Common myeloid progenitor, CD34-positive (primary cell): ENCODE measurements at regions not wholly inside any gene's neighbourhood (a gene's known extent, or its start where the extent isn't known, plus 50 kb on each side); places are given as distances from the start of the nearest gene placed in this dataset.
"Not testable (repeated sequence)": the region's sequence is repeated elsewhere in the genome, so short reads cannot be mapped to it uniquely, and the experiment has no call there.

Experiments used
- CTCF ChIA-PET: fragments of 350-600 bp; sonication (Branson Sonifier 250); formaldehyde crosslinking; loops from one replicate; lab custom pipeline; 2021; ENCODE audit warnings: antibody characterized with exemption; lab: Charles Lee
- POLR2A ChIA-PET: fragments of 350-600 bp; sonication (Branson Sonifier 250); formaldehyde crosslinking; loops from one replicate; lab custom pipeline; 2021; ENCODE audit warnings: antibody characterized with exemption; lab: Charles Lee
- DNase-seq, 3 donors: peaks; one replicate each; pipeline versions ENCODE4 v3.0.0 to v3.0.0-alpha.2; 2013
- H3K27ac ChIP-seq, 2 experiments: 1 replicate in 1 of 2; 2 replicates in 1 of 2; pipeline ENCODE4 v1.7.0; 2013; ENCODE audit warnings: inconsistent platforms in 2 of 2, low read length in 2 of 2, mild to moderate bottlenecking in 2 of 2, low read depth in 1 of 2, moderate library complexity in 1 of 2; ENCODE audit not compliant: severe bottlenecking in 2 of 2, insufficient read depth in 1 of 2, poor library complexity in 1 of 2
- H3K27me3 ChIP-seq, 5 experiments: replicated peaks in 2 of 5; 1 replicate in 3 of 5; 2 replicates in 2 of 5; pipeline versions ENCODE4 v1.6.1 to v1.7.0; 2013; ENCODE audit warnings: low read length in 4 of 5, mild to moderate bottlenecking in 2 of 5, moderate library complexity in 2 of 5, inconsistent platforms in 1 of 5; ENCODE audit not compliant: insufficient read depth in 5 of 5, control insufficient read depth in 4 of 5
- H3K36me3 ChIP-seq, 4 experiments: 1 replicate in 2 of 4; 2 replicates in 2 of 4; pipeline versions ENCODE4 v1.6.1 to v1.7.0; 2013; ENCODE audit warnings: low read length in 3 of 4, control low read depth in 1 of 4, mild to moderate bottlenecking in 1 of 4; ENCODE audit not compliant: control insufficient read depth in 4 of 4, insufficient read depth in 4 of 4
- H3K4me1 ChIP-seq, 4 experiments: 1 replicate in 3 of 4; 2 replicates in 1 of 4; pipeline versions ENCODE4 v1.6.1 to v1.7.1; 2013; ENCODE audit warnings: low read length in 3 of 4, mild to moderate bottlenecking in 3 of 4, control low read depth in 1 of 4, inconsistent platforms in 1 of 4, moderate library complexity in 1 of 4; ENCODE audit not compliant: control insufficient read depth in 4 of 4, insufficient read depth in 4 of 4; ENCODE audit errors: control extremely low read depth in 1 of 4
- H3K4me3 ChIP-seq, 7 experiments: 1 replicate in 4 of 7; 2 replicates in 3 of 7; pipeline versions ENCODE4 v1.5.1 to v1.7.0; 2013; ENCODE audit warnings: mild to moderate bottlenecking in 7 of 7, low read length in 6 of 7, moderate library complexity in 6 of 7, inconsistent platforms in 2 of 7, low read depth in 2 of 7, control low read depth in 1 of 7; ENCODE audit not compliant: insufficient read depth in 4 of 7, control insufficient read depth in 1 of 7; ENCODE audit errors: extremely low read depth in 1 of 7
- H3K9me3 ChIP-seq, 5 experiments: 1 replicate in 4 of 5; 2 replicates in 1 of 5; pipeline versions ENCODE4 v1.6.1 to v1.7.1; 2013; ENCODE audit warnings: low read length in 4 of 5, mild to moderate bottlenecking in 2 of 5, inconsistent platforms in 1 of 5, low read depth in 1 of 5, moderate library complexity in 1 of 5; ENCODE audit not compliant: control insufficient read depth in 4 of 5, insufficient read depth in 2 of 5; ENCODE audit errors: control extremely low read depth in 1 of 5
- WGBS: methylation state at CpG from one replicate; pipeline ENCODE4 v1.1.5; 2013; ENCODE audit not compliant: insufficient coverage; 5-methylcytosine and 5-hydroxymethylcytosine counted together

DNA sequence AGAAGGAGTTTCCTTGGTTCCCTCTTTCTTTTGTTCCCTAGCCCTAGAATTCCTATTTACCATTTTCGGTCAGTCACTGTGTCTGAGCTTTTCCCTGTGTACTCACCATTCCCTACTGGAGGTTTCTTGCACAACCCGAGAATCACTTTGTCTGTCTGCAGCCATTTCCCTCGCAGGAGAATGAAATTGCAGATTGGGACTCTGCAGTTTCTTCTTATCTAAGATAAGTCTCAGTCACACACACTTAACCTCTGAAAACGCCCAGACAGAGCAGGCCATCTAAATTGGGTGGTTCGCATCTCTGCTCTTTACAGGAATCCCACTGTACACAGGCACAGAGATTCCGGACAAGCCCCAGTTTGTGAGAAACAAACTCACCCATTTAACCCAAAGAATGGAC lies 58.6 kb upstream of the CNTNAP2 start:
- no peaks in the 10 kb centered on the region for H3K4me1 ChIP-seq
- ChIA-PET CTCF (no interaction called here), POLR2A (no interaction called here)
- H3K27me3 ChIP-seq, result no peaks in the 10 kb centered on the region
- DNase-seq, result no peak
- H3K27ac ChIP-seq, result no peak overlapping the region
- no peaks in the 10 kb centered on the region for H3K36me3 ChIP-seq
- peaks cover 0 to 2% (median 0%) of the 10 kb centered on the region in 5 experiments for H3K9me3 ChIP-seq
- WGBS, result 96% methylated on average over 6 of the region's 6 CpGs
- H3K4me3 ChIP-seq, result no peak overlapping the region

DNA sequence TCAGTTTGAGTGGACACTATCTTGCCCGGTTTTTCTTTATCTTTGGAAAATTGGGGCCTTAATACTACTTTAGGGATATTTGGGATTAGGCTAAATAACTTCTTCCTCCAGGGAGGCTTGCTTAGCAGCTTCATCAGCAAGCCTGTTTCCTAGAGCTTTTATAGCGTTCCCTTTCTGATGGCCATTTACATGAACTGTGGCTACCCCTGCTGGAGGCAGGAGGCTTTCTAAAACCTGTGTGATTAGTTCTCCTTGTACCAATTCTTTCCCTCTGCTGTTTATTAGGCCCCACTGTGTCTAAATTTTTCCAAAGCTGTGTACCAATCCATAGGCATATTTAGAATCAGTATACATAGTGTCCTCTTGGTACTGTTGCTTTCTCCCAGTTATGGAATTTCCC lies 61.7 kb upstream of the CNTNAP2 start:
- Histone ChIP-seq H3K27ac (no peak overlapping the region), H3K4me1 (no peaks in the 10 kb centered on the region), H3K36me3 (no peaks in the 10 kb centered on the region), H3K27me3 (no peaks in the 10 kb centered on the region), H3K4me3 (no peak overlapping the region), H3K9me3 (peaks cover 0 to 2% (median 0%) of the 10 kb centered on the region in 5 experiments)
- CTCF ChIA-PET, result no interaction called here
- DNase-seq, result no peak
- POLR2A ChIA-PET, result no interaction called here
- 83% methylated on average over 1 of the region's 2 CpGs for WGBS

DNA sequence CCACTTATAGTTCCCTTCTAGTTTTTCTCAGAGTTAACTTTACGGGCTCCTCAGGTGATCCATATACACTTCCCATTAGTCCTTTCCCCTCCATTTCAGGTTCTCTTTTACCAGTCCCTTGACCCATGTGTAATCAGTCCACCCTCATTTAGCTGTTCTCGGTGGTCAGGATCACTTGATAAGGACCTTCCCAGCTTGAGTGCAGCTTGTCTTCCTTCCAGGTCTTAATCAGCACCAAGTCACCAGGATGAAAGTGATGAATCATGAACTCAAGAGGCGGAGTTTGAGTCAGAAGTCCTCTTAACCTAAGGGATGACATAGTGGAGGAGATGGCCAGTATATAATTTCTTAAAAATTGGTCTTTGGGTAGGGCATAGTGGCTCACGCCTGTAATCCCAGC lies 63.1 kb upstream of the CNTNAP2 start:
- POLR2A ChIA-PET, result no interaction called here

GRCh38 chr7:146043310-146043709 lies 73.3 kb upstream of the CNTNAP2 start:
- H3K36me3 ChIP-seq, H3K4me3 ChIP-seq, H3K4me1 ChIP-seq, H3K27ac ChIP-seq, POLR2A ChIA-PET, DNase-seq, H3K9me3 ChIP-seq, CTCF ChIA-PET, H3K27me3 ChIP-seq: not testable (repeated sequence)
- WGBS, result 98% methylated on average over 12 of the region's 14 CpGs

More for the DNA sequence above, 63.1 kb upstream of the CNTNAP2 start:
- Histone ChIP-seq H3K27ac (no peak overlapping the region), H3K36me3 (no peaks in the 10 kb centered on the region), H3K27me3 (no peaks in the 10 kb centered on the region), H3K4me1 (no peaks in the 10 kb centered on the region), H3K4me3 (no peak overlapping the region), H3K9me3 (peaks cover 0 to 2% (median 0%) of the 10 kb centered on the region in 5 experiments)
- WGBS, result 100% methylated on average over 2 of the region's 4 CpGs
- CTCF ChIA-PET, result no interaction called here
- DNase-seq, result no peak

DNA sequence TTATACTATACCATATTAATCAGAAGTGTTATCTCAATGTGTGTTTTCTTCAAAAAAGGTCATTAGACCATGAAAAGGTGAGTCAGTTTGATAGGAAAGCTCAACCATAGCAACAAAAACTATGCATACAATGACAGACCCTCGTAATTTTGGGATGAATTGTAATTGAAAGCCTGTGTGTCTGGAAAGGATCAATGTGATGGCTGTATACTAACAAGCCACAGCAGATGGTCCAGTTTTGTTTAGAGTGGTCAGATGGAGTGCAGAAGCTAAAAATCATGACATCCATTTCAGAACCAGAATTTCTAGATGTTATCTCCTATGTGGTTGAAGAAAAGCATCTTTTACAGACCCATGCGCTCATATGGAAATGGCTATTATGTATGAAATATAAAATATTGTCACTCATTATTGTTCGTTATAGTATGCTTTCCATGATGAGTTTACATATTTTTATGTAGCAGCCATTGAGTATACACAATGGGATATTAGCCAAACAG lies 88.3 kb upstream of the CNTNAP2 start:
- CTCF ChIA-PET, result no interaction called here
- no peak overlapping the region for H3K4me3 ChIP-seq
- POLR2A ChIA-PET, result no interaction called here
- no CpG with 5 or more reads among the region's 3 CpGs for WGBS
- H3K9me3 ChIP-seq, result peaks cover 0 to 5% (median 0%) of the 10 kb centered on the region in 5 experiments
- H3K4me1 ChIP-seq, result no peaks in the 10 kb centered on the region
- no peak overlapping the region for H3K27ac ChIP-seq
- H3K27me3 ChIP-seq, result no peaks in the 10 kb centered on the region
- no peak for DNase-seq
- no peaks in the 10 kb centered on the region for H3K36me3 ChIP-seq

GRCh38 chr7:146027243-146027642 lies 89.4 kb upstream of the CNTNAP2 start:
- Histone ChIP-seq H3K4me1 (no peaks in the 10 kb centered on the region), H3K27me3 (no peaks in the 10 kb centered on the region), H3K4me3 (no peak overlapping the region), H3K27ac (no peak overlapping the region), H3K36me3 (no peaks in the 10 kb centered on the region), H3K9me3 (peaks cover 0 to 5% (median 0%) of the 10 kb centered on the region in 5 experiments)
- no peak for DNase-seq
- ChIA-PET POLR2A (no interaction called here), CTCF (no interaction called here)

- Histone ChIP-seq H3K27ac (no peak overlapping the region), H3K36me3 (no peaks in the 10 kb centered on the region), H3K9me3 (peaks cover 0 to 5% (median 0%) of the 10 kb centered on the region in 5 experiments), H3K27me3 (no peaks in the 10 kb centered on the region), H3K4me1 (no peaks in the 10 kb centered on the region), H3K4me3 (no peak overlapping the region)
- POLR2A ChIA-PET, result no interaction called here
- DNase-seq, result no peak
- WGBS, result 87% methylated on average over 3 of the region's 5 CpGs
- CTCF ChIA-PET, result no interaction called here
Measured at GRCh38 chr7:146022776-146023175, 93.8 kb upstream of the CNTNAP2 start.
